ENCODE measurements at regions not wholly inside any gene's neighbourhood (a gene's known extent, or its start where the extent isn't known, plus 50 kb on each side); places are given as distances from the start of the nearest gene placed in this dataset.

GRCh38 chr12:59041241-59042121 lies 121.2 kb upstream of the LRIG3 start:
- no peak for TF ChIP-seq POLR2A (IDR thresholded peaks at IDR 0.05)
- TF ChIP-seq, protein P1, sequence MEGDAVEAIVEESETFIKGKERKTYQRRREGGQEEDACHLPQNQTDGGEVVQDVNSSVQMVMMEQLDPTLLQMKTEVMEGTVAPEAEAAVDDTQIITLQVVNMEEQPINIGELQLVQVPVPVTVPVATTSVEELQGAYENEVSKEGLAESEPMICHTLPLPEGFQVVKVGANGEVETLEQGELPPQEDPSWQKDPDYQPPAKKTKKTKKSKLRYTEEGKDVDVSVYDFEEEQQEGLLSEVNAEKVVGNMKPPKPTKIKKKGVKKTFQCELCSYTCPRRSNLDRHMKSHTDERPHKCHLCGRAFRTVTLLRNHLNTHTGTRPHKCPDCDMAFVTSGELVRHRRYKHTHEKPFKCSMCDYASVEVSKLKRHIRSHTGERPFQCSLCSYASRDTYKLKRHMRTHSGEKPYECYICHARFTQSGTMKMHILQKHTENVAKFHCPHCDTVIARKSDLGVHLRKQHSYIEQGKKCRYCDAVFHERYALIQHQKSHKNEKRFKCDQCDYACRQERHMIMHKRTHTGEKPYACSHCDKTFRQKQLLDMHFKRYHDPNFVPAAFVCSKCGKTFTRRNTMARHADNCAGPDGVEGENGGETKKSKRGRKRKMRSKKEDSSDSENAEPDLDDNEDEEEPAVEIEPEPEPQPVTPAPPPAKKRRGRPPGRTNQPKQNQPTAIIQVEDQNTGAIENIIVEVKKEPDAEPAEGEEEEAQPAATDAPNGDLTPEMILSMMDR (IDR thresholded peaks at IDR 0.05) = no peak

Data from Peyer's patch (tissue), 4 donors.